H1 (cell line): ENCODE measurements at regions not wholly inside any gene's neighbourhood (a gene's known extent, or its start where the extent isn't known, plus 50 kb on each side); places are given as distances from the start of the nearest gene placed in this dataset.

Source experiments
- PHF8 ChIP-seq: fragments of 200-600 bp; sonication (generic); conservative IDR thresholded peaks from 2 replicates; pipeline ENCODE4 v1.7.1; 2012; ENCODE audit warnings: low read depth, mild to moderate bottlenecking, inconsistent platforms, low read length, moderate library complexity
- TEAD4 ChIP-seq: IDR thresholded peaks from 2 replicates; pipeline ENCODE4 v1.6.1; 2012; ENCODE audit warnings: low read depth, low read length, inconsistent platforms, mixed read lengths

GRCh38 chr20:62585461-62585970 is 56.8 kb upstream of the SLCO4A1 start (continued):
- no peak for TF ChIP-seq PHF8
- TF ChIP-seq TEAD4 = no peak
